ENCODE measurements at regions not wholly inside any gene's neighbourhood (a gene's known extent, or its start where the extent isn't known, plus 50 kb on each side); places are given as distances from the start of the nearest gene placed in this dataset.

DNA sequence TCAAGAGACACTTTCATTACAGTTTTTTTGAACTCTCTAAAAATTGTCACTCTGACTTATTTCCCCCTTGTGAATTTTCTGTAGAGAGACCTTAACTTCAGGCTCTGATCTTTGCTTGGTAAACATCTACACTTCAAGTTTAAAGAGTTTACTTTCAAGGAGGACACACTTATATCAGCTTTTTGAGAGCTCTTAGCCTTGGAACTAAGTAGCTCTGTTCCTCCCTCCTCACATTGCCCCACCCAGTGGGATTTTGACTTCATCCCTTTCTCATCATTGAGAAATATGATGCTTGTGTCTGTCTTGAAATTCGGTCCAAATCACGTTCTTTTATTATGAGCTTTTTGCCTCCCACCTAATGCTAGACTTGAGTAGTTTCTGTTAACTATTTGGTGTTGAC is 433.4 kb upstream of the MEIS1 start:
- intact Hi-C loops (cut with DNase I; ENCODE audit: low total_unique reads) (no loop called here), in situ Hi-C loops (cut with MboI; ENCODE audit: low pct_ligation_motif_present in 1 of 4, low pct_unique_long_range_greater_than_20kb in 1 of 4, low sequenced_read_pairs in 3 of 4) (no loop called here)
- TF ChIP-seq EP300 (IDR thresholded peaks at IDR 0.05; ENCODE audit: low read depth), result no peak
- no peak for TF ChIP-seq POLR2AphosphoS5 (IDR thresholded peaks at IDR 0.05)
- no peak for TF ChIP-seq CTCF (IDR thresholded peaks at IDR 0.05)
- no peak for TF ChIP-seq POLR2A (IDR thresholded peaks at IDR 0.05)
- WGBS, 2 donors (ENCODE audit: low coverage in 1 of 2), result 65% methylated on average over 2 of the region's 2 CpGs; no CpG with 5 or more reads in 1 of the 2 donors
- H3K27me3 ChIP-seq, result no peaks in the 10 kb centered on the region
- no peak overlapping the region for H3K27ac ChIP-seq
- H3K4me1 ChIP-seq, result no peaks in the 10 kb centered on the region
- no peaks in the 10 kb centered on the region for H3K9me3 ChIP-seq
- no peak for DNase-seq
- no peaks in the 10 kb centered on the region for H3K36me3 ChIP-seq
- H3K4me3 ChIP-seq, result no peak overlapping the region

DNA sequence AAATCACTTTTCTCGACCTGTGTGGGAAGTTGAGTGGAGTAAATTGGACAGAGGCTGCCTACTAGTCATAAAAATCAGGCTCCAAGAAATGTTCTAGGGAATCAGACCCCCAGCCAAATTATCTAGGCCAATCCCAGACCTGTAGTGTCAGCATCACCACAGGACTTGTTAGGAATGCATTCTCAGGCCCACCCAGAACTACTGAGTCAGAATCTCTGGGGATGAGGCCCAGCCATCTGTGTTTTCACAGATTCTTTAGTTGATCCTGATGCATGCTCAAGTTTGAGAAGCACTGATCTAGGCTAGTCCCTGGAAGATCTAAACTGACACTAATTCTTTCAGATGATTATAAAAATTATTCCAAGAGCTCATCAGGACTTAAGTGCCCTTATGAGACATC is 434.0 kb upstream of the MEIS1 start:
- 42 to 60% methylated on average over 1 of the region's 1 CpG for WGBS, 2 donors (ENCODE audit: low coverage in 1 of 2)
- Histone ChIP-seq H3K4me1 (no peaks in the 10 kb centered on the region), H3K4me3 (no peak overlapping the region), H3K27ac (no peak overlapping the region), H3K36me3 (no peaks in the 10 kb centered on the region), H3K27me3 (no peaks in the 10 kb centered on the region), H3K9me3 (no peaks in the 10 kb centered on the region)
- intact Hi-C loops (cut with DNase I; ENCODE audit: low total_unique reads), result no loop called here
- DNase-seq, result no peak
- TF ChIP-seq CTCF (IDR thresholded peaks at IDR 0.05) (no peak), EP300 (IDR thresholded peaks at IDR 0.05; ENCODE audit: low read depth) (no peak), POLR2A (IDR thresholded peaks at IDR 0.05) (no peak), POLR2AphosphoS5 (IDR thresholded peaks at IDR 0.05) (no peak)
- in situ Hi-C loops (cut with MboI; ENCODE audit: low pct_ligation_motif_present in 1 of 4, low pct_unique_long_range_greater_than_20kb in 1 of 4, low sequenced_read_pairs in 3 of 4), result no loop called here

- H3K4me3 ChIP-seq, result no peak overlapping the region
- no peaks in the 10 kb centered on the region for H3K36me3 ChIP-seq
- no peak overlapping the region for H3K27ac ChIP-seq
- intact Hi-C loops (cut with DNase I; ENCODE audit: low total_unique reads) (no loop called here), in situ Hi-C loops (cut with MboI; ENCODE audit: low pct_ligation_motif_present in 1 of 4, low pct_unique_long_range_greater_than_20kb in 1 of 4, low sequenced_read_pairs in 3 of 4) (no loop called here)
- H3K9me3 ChIP-seq, result no peaks in the 10 kb centered on the region
- TF ChIP-seq POLR2A (IDR thresholded peaks at IDR 0.05), result no peak
- no peak for TF ChIP-seq EP300 (IDR thresholded peaks at IDR 0.05; ENCODE audit: low read depth)
- H3K4me1 ChIP-seq, result no peaks in the 10 kb centered on the region
- WGBS, 2 donors (ENCODE audit: low coverage in 1 of 2), result 31 to 68% methylated on average over 2 of the region's 2 CpGs
- DNase-seq, result no peak
- H3K27me3 ChIP-seq, result no peaks in the 10 kb centered on the region
Measured at GRCh38 chr2:65999796-66000195, 435.1 kb upstream of the MEIS1 start.

- Histone ChIP-seq H3K27me3 (no peaks in the 10 kb centered on the region), H3K36me3 (no peaks in the 10 kb centered on the region), H3K4me3 (no peak overlapping the region), H3K27ac (no peak overlapping the region), H3K4me1 (no peaks in the 10 kb centered on the region), H3K9me3 (no peaks in the 10 kb centered on the region)
- in situ Hi-C loops (cut with MboI; ENCODE audit: low pct_ligation_motif_present in 1 of 4, low pct_unique_long_range_greater_than_20kb in 1 of 4, low sequenced_read_pairs in 3 of 4) (no loop called here), intact Hi-C loops (cut with DNase I; ENCODE audit: low total_unique reads) (no loop called here)
- TF ChIP-seq POLR2AphosphoS5 (IDR thresholded peaks at IDR 0.05), result no peak
- no peak for TF ChIP-seq EP300 (IDR thresholded peaks at IDR 0.05; ENCODE audit: low read depth)
- DNase-seq, result no peak
- WGBS, 2 donors (ENCODE audit: low coverage in 1 of 2), result 85 to 100% methylated on average over 1 to 2 of the region's 2 CpGs
Measured at GRCh38 chr2:65999103-65999502, 435.8 kb upstream of the MEIS1 start.

DNA sequence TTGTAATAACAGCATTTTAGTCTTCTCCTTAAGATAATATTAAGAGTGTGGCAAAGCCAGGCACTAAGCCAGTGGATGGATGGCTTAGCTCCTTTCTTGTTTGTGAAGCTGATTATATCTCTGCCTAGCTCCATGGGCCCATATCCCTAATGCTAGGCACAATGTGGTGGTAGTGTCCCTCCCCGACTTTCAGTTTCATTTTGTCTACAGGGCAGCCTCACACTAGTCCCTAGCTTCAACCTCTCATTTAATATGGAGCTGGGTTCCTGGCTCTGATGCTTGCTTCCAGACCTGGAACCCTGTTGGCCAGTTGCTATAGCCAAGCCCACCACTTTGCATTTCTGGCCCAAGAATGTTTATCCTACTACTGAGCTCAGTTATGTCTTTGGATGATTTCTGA is 437.0 kb upstream of the MEIS1 start:
- WGBS, 2 donors (ENCODE audit: low coverage in 1 of 2), result 0 to 88% methylated on average over 1 of the region's 1 CpG
- intact Hi-C loops (cut with DNase I; ENCODE audit: low total_unique reads), result loop anchor here (2.0 kb wide), 1 partner anchor 53 kb away; no protein-coding TSS in a partner anchor

More for the DNA sequence above, 437.0 kb upstream of the MEIS1 start:
- no peak for TF ChIP-seq CTCF (IDR thresholded peaks at IDR 0.05)
- Histone ChIP-seq H3K4me1 (no peaks in the 10 kb centered on the region), H3K27me3 (no peaks in the 10 kb centered on the region), H3K4me3 (no peak overlapping the region), H3K36me3 (no peaks in the 10 kb centered on the region), H3K9me3 (no peaks in the 10 kb centered on the region), H3K27ac (no peak overlapping the region)
- in situ Hi-C loops (cut with MboI; ENCODE audit: low pct_ligation_motif_present in 1 of 4, low pct_unique_long_range_greater_than_20kb in 1 of 4, low sequenced_read_pairs in 3 of 4), result no loop called here
- DNase-seq, result no peak
